K562 (cell line): ENCODE measurements at regions not wholly inside any gene's neighbourhood (a gene's known extent, or its start where the extent isn't known, plus 50 kb on each side); places are given as distances from the start of the nearest gene placed in this dataset.

Source experiments
- ATAC-seq: fragments of 200-7000 bp; cut with Tn5 transposase; 3 replicates; pipeline ENCODE4 v1.9.1; 2020; ENCODE audit warnings: moderate library complexity
- BruUV-seq: library from RNA; stranded (reverse); fragments of 400-500 nt; replicated peaks from 2 replicates; lab custom pipeline; 2021; lab: Mats Ljungman, UMichigan
- CTCF ChIA-PET: fragments of 300-600 bp; formaldehyde crosslinking; extraction: SDS; loops from one replicate; lab custom pipeline; 2021; ENCODE audit warnings: low intra/inter-chr PET ratio; lab: Yijun Ruan, JAX
- POLR2A ChIA-PET: fragments of 300-600, 350-650 bp; sonication (Branson Sonifier 250); formaldehyde crosslinking; extraction: SDS; loops from one replicate; lab custom pipeline; 2021; ENCODE audit warnings: antibody characterized with exemption, inconsistent platforms; lab: Yijun Ruan, JAX
- DNase-seq, 4 experiments: peaks; one replicate each; pipeline versions ENCODE4 v3.0.0 to v3.0.0-alpha.2; 2011 to 2018; ENCODE audit warnings: low spot score in 3 of 4, mixed read lengths in 3 of 4; ENCODE audit errors: extremely low read depth in 1 of 4
- FAIRE-seq: peaks from 2 replicates; lab custom pipeline; 2011; peaks lifted over from hg19 to GRCh38; lab: Jason Lieb, UNC
- H2AFZ ChIP-seq: 2 replicates; pipeline ENCODE4 v1.6.0; 2011; ENCODE audit warnings: low read depth, low read length, control low read depth, inconsistent platforms
- H3K27ac ChIP-seq: fragments of 200-600 bp; 3 replicates; pipeline ENCODE4 v1.8.0; 2011; ENCODE audit warnings: low read depth, mild to moderate bottlenecking, control low read depth, inconsistent platforms, low read length, moderate library complexity, mixed read lengths; ENCODE audit errors: extremely low read depth
- H3K27me3 ChIP-seq, 2 experiments: fragments of 300-600 bp in 1 of 2; 2 replicates in 1 of 2; 3 replicates in 1 of 2; pipeline versions ENCODE4 v1.6.0 to v1.8.0; 2011; ENCODE audit warnings: inconsistent platforms in 2 of 2, low read length in 2 of 2, mild to moderate bottlenecking in 1 of 2, mixed read lengths in 1 of 2, moderate library complexity in 1 of 2; ENCODE audit not compliant: control insufficient read depth in 2 of 2, insufficient read depth in 2 of 2
- H3K36me3 ChIP-seq: fragments of 300-600 bp; 3 replicates; pipeline ENCODE4 v1.8.0; 2011; ENCODE audit warnings: mild to moderate bottlenecking, low read length, inconsistent platforms; ENCODE audit not compliant: control insufficient read depth, insufficient read depth
- H3K4me1 ChIP-seq, 2 experiments: fragments of 200-600 bp in 1 of 2; replicated peaks in 1 of 2; 2 replicates in 1 of 2; 3 replicates in 1 of 2; pipeline versions ENCODE4 v1.5.1 to v1.8.0; 2011; ENCODE audit warnings: inconsistent platforms in 2 of 2, low read length in 2 of 2, mild to moderate bottlenecking in 1 of 2, mixed read lengths in 1 of 2, moderate library complexity in 1 of 2; ENCODE audit not compliant: control insufficient read depth in 2 of 2, insufficient read depth in 2 of 2
- H3K4me2 ChIP-seq: 2 replicates; pipeline ENCODE4 v1.6.1; 2011; ENCODE audit warnings: low read length, control low read depth, inconsistent platforms, mixed read lengths; ENCODE audit not compliant: insufficient read depth
- H3K4me3 ChIP-seq: fragments of 200-600 bp; sonication (generic), shearing (Covaris generic); 2 replicates; pipeline ENCODE4 v1.5.1; 2016; ENCODE audit warnings: control low read depth, inconsistent platforms
- H3K79me2 ChIP-seq: fragments of 200-600 bp; 3 replicates; pipeline ENCODE4 v1.8.0; 2011; ENCODE audit warnings: low read length, inconsistent platforms; ENCODE audit not compliant: control insufficient read depth, insufficient read depth
- H3K9ac ChIP-seq, 2 experiments: 2 replicates each; pipeline versions ENCODE4 v1.6.0 to v1.6.1; 2011; ENCODE audit warnings: low read depth in 2 of 2, low read length in 2 of 2, control low read depth in 1 of 2, inconsistent platforms in 1 of 2, mild to moderate bottlenecking in 1 of 2, mixed read lengths in 1 of 2; ENCODE audit not compliant: insufficient read depth in 1 of 2
- H3K9me1 ChIP-seq: one replicate; pipeline ENCODE4 v1.6.0; 2011; ENCODE audit warnings: inconsistent platforms, mild to moderate bottlenecking, low read length, moderate library complexity; ENCODE audit not compliant: control insufficient read depth, insufficient read depth
- H3K9me3 ChIP-seq: replicated peaks from 2 replicates; pipeline ENCODE4 v1.5.1; 2011; ENCODE audit warnings: low read depth, low read length, inconsistent platforms; ENCODE audit not compliant: control insufficient read depth, insufficient read depth
- H4K20me1 ChIP-seq: replicated peaks from 2 replicates; pipeline ENCODE4 v1.6.1; 2011; ENCODE audit warnings: low read length, inconsistent platforms, mixed read lengths; ENCODE audit not compliant: control insufficient read depth, insufficient read depth
- CBFA2T3 ChIP-seq: fragments of 450-650 bp; IDR thresholded peaks from 2 replicates; pipeline ENCODE4 v1.6.1; 2017
- MAX ChIP-seq: sonication (generic); formaldehyde crosslinking; IDR thresholded peaks from 2 replicates; pipeline ENCODE4 v1.9.0; 2022; ENCODE audit warnings: mild to moderate bottlenecking, missing genetic modification reagents
- NR2C1 ChIP-seq, 2 experiments: fragments of 450-650 bp; IDR thresholded peaks; 2 replicates each; pipeline ENCODE4 v1.6.1; 2017; ENCODE audit warnings: mild to moderate bottlenecking in 2 of 2, antibody characterized with exemption in 1 of 2, inconsistent platforms in 1 of 2, missing compliant biosample characterization in 1 of 2, missing genetic modification characterization in 1 of 2
- NR2C2 ChIP-seq, 2 experiments: fragments of 200-800 bp in 1 of 2; sonication (Bioruptor generic) in 1 of 2; sonication (generic) in 1 of 2; formaldehyde crosslinking in 1 of 2; IDR thresholded peaks; 2 replicates each; pipeline versions ENCODE4 v1.6.1 to v1.8.0; 2016 to 2022; ENCODE audit warnings: mild to moderate bottlenecking in 1 of 2, missing compliant biosample characterization in 1 of 2, missing genetic modification characterization in 1 of 2, missing genetic modification reagents in 1 of 2
- PHF8 ChIP-seq: fragments of 200-600 bp; sonication (generic); IDR thresholded peaks from 2 replicates; pipeline ENCODE4 v1.6.1; 2012; ENCODE audit warnings: mixed run types, mild to moderate bottlenecking, inconsistent platforms, low read length, moderate library complexity, borderline replicate concordance
- TCF3 ChIP-seq: sonication (generic); formaldehyde crosslinking; IDR thresholded peaks from 2 replicates; pipeline ENCODE4 v1.4.0; 2020; ENCODE audit warnings: mild to moderate bottlenecking, missing genetic modification reagents
- ZNF24 ChIP-seq: fragments of 450-650 bp; IDR thresholded peaks from 2 replicates; pipeline ENCODE4 v1.6.1; 2016
- ZNF592 ChIP-seq: fragments of 450-650 bp; IDR thresholded peaks from 2 replicates; pipeline ENCODE4 v1.6.1; 2017; ENCODE audit warnings: antibody characterized with exemption, mild to moderate bottlenecking
- WGBS: fragments of 100-300 bp; shearing (Covaris generic); methylation state at CpG from one replicate; pipeline ENCODE4 v1.1.6; 2016; ENCODE audit warnings: low coverage, mixed read lengths; ENCODE audit not compliant: insufficient coverage; ENCODE audit errors: missing lambda C conversion rate; 5-methylcytosine and 5-hydroxymethylcytosine counted together
- in situ Hi-C: fragments of 300-500 bp; cut with MboI; formaldehyde crosslinking; loops from 4 replicates; pipeline ENCODE4 v1.15.0; 2018; ENCODE audit warnings: inconsistent platforms, mixed read lengths
- intact Hi-C: fragments of 100-400 bp; cut with micrococcal nuclease; formaldehyde crosslinking; loops from 2 replicates; pipeline ENCODE4 v1.14.2; 2022

- peak; percentile 46 for ATAC-seq
These were observed 192.6 kb upstream of the LHX5 start for GRCh38 chr12:113664224-113664681.

More at GRCh38 chr12:113664224-113664681, 192.6 kb upstream of the LHX5 start:
- Histone ChIP-seq H3K9me1 (peaks cover 3% of the 10 kb centered on the region), H3K9ac (peak overlapping the region; percentile 23 to 55; a peak in 2 of 4 replicates), H3K4me3 (no peak overlapping the region), H3K79me2 (no peaks in the 10 kb centered on the region), H3K4me1 (peaks cover 19 to 20% of the 10 kb centered on the region in 2 experiments; a peak in 4 of 5 replicates), H3K27ac (peak overlapping the region; percentile 27), H3K36me3 (no peaks in the 10 kb centered on the region), H3K4me2 (peak overlapping the region; percentile 59), H3K27me3 (peaks cover 4 to 15% of the 10 kb centered on the region in 2 experiments; a peak in 3 of 5 replicates), H2AFZ (peak overlapping the region; percentile 83), H3K9me3 (no peaks in the 10 kb centered on the region), H4K20me1 (no peaks in the 10 kb centered on the region)
- WGBS = 1% methylated on average over 6 of the region's 6 CpGs
- intact Hi-C loops (no loop called here), in situ Hi-C loops (no loop called here)
- FAIRE-seq (peak; percentile 60), DNase-seq (peak; percentile 28 to 51 (median 36))
- CTCF ChIA-PET = no interaction called here
- POLR2A ChIA-PET = no interaction called here
- no TSS peak for BruUV-seq
- TF ChIP-seq CBFA2T3 = peak; percentile 22; the same call in 1 of the 2 replicates
- TF ChIP-seq ZNF24 = no peak
- 0 out of 2 replicates have a peak, but pooled peaks have one; percentile 16 for TF ChIP-seq PHF8
- peak; percentile 43; the same call in 1 of the 2 replicates for TF ChIP-seq ZNF592
- TF ChIP-seq NR2C1 (IDR thresholded peaks at IDR 0.05) = 0 out of 2 replicates have a peak, but pooled peaks have one; percentile 26
- TF ChIP-seq NR2C1 (tag; IDR thresholded peaks at IDR 0.05) = peak; percentile 77
- no peak for TF ChIP-seq MAX (CRISPR knock-in tag)
- no peak for TF ChIP-seq NR2C2 (CRISPR knock-in tag; IDR thresholded peaks at IDR 0.05)
- TF ChIP-seq NR2C2 (tag; IDR thresholded peaks at IDR 0.05) = peak; percentile 64
- peak; percentile 41; the same call in 1 of the 2 replicates for TF ChIP-seq TCF3
